Stomach (tissue), 4 donors: ENCODE measurements at regions not wholly inside any gene's neighbourhood (a gene's known extent, or its start where the extent isn't known, plus 50 kb on each side); places are given as distances from the start of the nearest gene placed in this dataset.

Experiments
- CTCF ChIP-seq, 7 experiments: fragments of 450-650 bp in 4 of 7; fragments of 200-600 bp in 3 of 7; sonication (generic) in 3 of 7; IDR thresholded peaks; one replicate each; pipeline ENCODE4 v1.5.1; 2016 to 2019; ENCODE audit warnings: antibody characterized with exemption in 7 of 7, control low read depth in 2 of 7, mild to moderate bottlenecking in 1 of 7
- EP300 ChIP-seq: sonication (generic); formaldehyde crosslinking; IDR thresholded peaks from one replicate; pipeline ENCODE4 v1.6.1; 2017; ENCODE audit warnings: antibody characterized with exemption
- POLR2AphosphoS5 ChIP-seq, 3 donors: sonication (generic); formaldehyde crosslinking; IDR thresholded peaks; one replicate each; pipeline ENCODE4 v1.6.1; 2016; ENCODE audit warnings: antibody characterized with exemption in 3 of 3

GRCh38 chr10:62475551-62475950 lies 101.4 kb downstream of the ZNF365 start:
- no peak for TF ChIP-seq CTCF (IDR thresholded peaks at IDR 0.05)
- no peak for TF ChIP-seq EP300
- no peak for TF ChIP-seq POLR2AphosphoS5 (IDR thresholded peaks at IDR 0.05)
